Natural killer cell treated with Interleukin-12 subunit alpha and Interleukin-12 subunit beta and Interleukin-15 and Interleukin-18, amount 100 ng/mL, for 72 hours (primary cell): ENCODE measurements at regions not wholly inside any gene's neighbourhood (a gene's known extent, or its start where the extent isn't known, plus 50 kb on each side); places are given as distances from the start of the nearest gene placed in this dataset.
"Not testable (repeated sequence)": the region's sequence is repeated elsewhere in the genome, so short reads cannot be mapped to it uniquely, and the experiment has no call there.

ENCODE experiments used
- ATAC-seq, 2 donors: fragments of 150-1000 bp; cut with Tn5 transposase in 1 of 2; sonication (Bioruptor Pico), chemical (Tn5 transposase) in 1 of 2; 2 replicates each; pipeline ENCODE4 v1.10.0; 2021
- DNase-seq: peaks from one replicate; pipeline ENCODE4 v3.0.0; 2022; ENCODE audit warnings: low spot score
- H3K27ac Mint-ChIP-seq, 2 donors: 1 replicate in 1 of 2; 2 replicates in 1 of 2; pipeline ENCODE4 v1.8.0; 2022; ENCODE audit warnings: mixed read lengths in 2 of 2, mild to moderate bottlenecking in 1 of 2, moderate library complexity in 1 of 2
- H3K27me3 Mint-ChIP-seq, 2 donors: 1 replicate in 1 of 2; 2 replicates in 1 of 2; pipeline ENCODE4 v1.8.0; 2022; ENCODE audit warnings: mixed read lengths in 2 of 2
- H3K36me3 Mint-ChIP-seq: one replicate; pipeline ENCODE4 v1.8.0; 2022; ENCODE audit warnings: mixed read lengths
- H3K4me1 Mint-ChIP-seq, 2 donors: 1 replicate in 1 of 2; 2 replicates in 1 of 2; pipeline ENCODE4 v1.8.0; 2022; ENCODE audit warnings: low read depth in 2 of 2, mixed read lengths in 2 of 2, mild to moderate bottlenecking in 1 of 2
- H3K4me3 Mint-ChIP-seq: one replicate; pipeline ENCODE4 v1.8.0; 2022; ENCODE audit warnings: mixed read lengths
- H3K9me3 Mint-ChIP-seq: 2 replicates; pipeline ENCODE4 v1.8.0; 2022; ENCODE audit warnings: mixed read lengths

DNA sequence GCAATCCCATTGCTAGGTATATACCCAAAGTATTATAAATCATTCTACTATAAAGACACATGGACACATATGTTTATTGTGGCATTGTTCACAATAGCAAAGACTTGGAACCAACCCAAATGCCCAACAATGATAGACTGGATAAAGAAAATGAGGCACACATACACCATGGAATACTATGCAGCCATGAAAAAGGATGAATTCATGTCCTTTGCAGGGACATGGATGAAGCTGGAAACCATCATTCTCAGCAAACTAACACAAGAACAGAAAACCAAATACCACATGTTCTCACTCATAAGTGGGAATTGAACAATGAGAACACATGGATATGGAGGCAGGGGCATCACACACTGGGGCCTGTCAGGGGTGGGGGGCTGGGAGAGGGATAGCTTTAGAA, 249.4 kb downstream of the UBE3D start:
- ATAC-seq, H3K4me1 Mint-ChIP-seq, DNase-seq, H3K27me3 Mint-ChIP-seq, H3K4me3 Mint-ChIP-seq, H3K9me3 Mint-ChIP-seq, H3K27ac Mint-ChIP-seq, H3K36me3 Mint-ChIP-seq: not testable (repeated sequence)

GRCh38 chr6:82818727-82819126, 246.9 kb downstream of the UBE3D start:
- ATAC-seq, result no peak

DNA sequence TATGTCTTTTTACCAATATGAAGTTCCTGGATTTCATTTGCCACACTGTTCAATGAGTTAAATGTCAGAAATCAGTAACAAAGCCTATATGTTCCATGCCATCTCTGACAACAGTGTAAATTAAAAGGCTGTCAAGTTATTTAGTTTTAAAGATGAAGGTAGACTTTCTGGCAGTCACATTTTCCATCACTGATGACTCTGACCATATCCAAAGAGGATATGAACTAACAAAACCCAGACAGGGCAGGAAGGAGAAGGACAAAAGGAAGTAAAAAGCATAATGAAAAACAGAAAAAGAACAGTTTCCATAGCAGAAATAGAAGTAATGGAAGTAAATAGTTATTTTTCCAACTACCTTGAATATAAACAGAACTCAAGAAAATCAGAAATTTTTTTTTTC, 242.3 kb downstream of the UBE3D start:
- H3K27ac Mint-ChIP-seq, result no peak overlapping the region
- DNase-seq, result no peak
- H3K36me3 Mint-ChIP-seq, result no peaks in the 10 kb centered on the region
- H3K4me1 Mint-ChIP-seq, result no peaks in the 10 kb centered on the region
- no peak overlapping the region for H3K4me3 Mint-ChIP-seq
- no peak for ATAC-seq
- H3K27me3 Mint-ChIP-seq, result peaks cover 0 to 2% of the 10 kb centered on the region in 2 donors
- peaks cover 5% of the 10 kb centered on the region for H3K9me3 Mint-ChIP-seq

More at GRCh38 chr6:82818727-82819126, 246.9 kb downstream of the UBE3D start:
- Mint-ChIP-seq H3K4me3 (no peak overlapping the region), H3K36me3 (no peaks in the 10 kb centered on the region), H3K27me3 (no peaks in the 10 kb centered on the region), H3K9me3 (peaks cover 9% of the 10 kb centered on the region), H3K4me1 (no peaks in the 10 kb centered on the region), H3K27ac (no peak overlapping the region)
- no peak for DNase-seq

- no peaks in the 10 kb centered on the region for H3K4me1 Mint-ChIP-seq
- H3K4me3 Mint-ChIP-seq, result no peak overlapping the region
- no peak overlapping the region for H3K27ac Mint-ChIP-seq
- H3K36me3 Mint-ChIP-seq, result peaks cover 5% of the 10 kb centered on the region
- ATAC-seq (no peak), DNase-seq (no peak)
- peaks cover 2 to 9% of the 10 kb centered on the region in 2 donors for H3K27me3 Mint-ChIP-seq
- peaks cover 8% of the 10 kb centered on the region for H3K9me3 Mint-ChIP-seq
Observed at GRCh38 chr6:82832811-82833210, 232.8 kb downstream of the UBE3D start.

GRCh38 chr6:82833481-82833880, 232.2 kb downstream of the UBE3D start:
- ATAC-seq, result no peak

GRCh38 chr6:82836022-82836575, 229.5 kb downstream of the UBE3D start:
- no peak for ATAC-seq
- Mint-ChIP-seq H3K4me1 (no peaks in the 10 kb centered on the region), H3K36me3 (peaks cover 5% of the 10 kb centered on the region), H3K27me3 (peaks cover 0 to 9% of the 10 kb centered on the region in 2 donors), H3K4me3 (no peak overlapping the region), H3K27ac (no peak overlapping the region), H3K9me3 (peaks cover 6% of the 10 kb centered on the region)
- no peak for DNase-seq

More at GRCh38 chr6:82833481-82833880, 232.2 kb downstream of the UBE3D start:
- Mint-ChIP-seq H3K27ac (no peak overlapping the region), H3K4me3 (no peak overlapping the region), H3K27me3 (peaks cover 0 to 9% of the 10 kb centered on the region in 2 donors), H3K4me1 (no peaks in the 10 kb centered on the region), H3K36me3 (peaks cover 5% of the 10 kb centered on the region), H3K9me3 (peaks cover 6% of the 10 kb centered on the region)
- DNase-seq, result no peak

GRCh38 chr6:82840571-82840970, 225.1 kb downstream of the UBE3D start:
- Mint-ChIP-seq H3K4me1 (no peaks in the 10 kb centered on the region), H3K27ac (no peak overlapping the region), H3K4me3 (no peak overlapping the region), H3K27me3 (peaks cover 0 to 9% of the 10 kb centered on the region in 2 donors), H3K9me3 (peaks cover 8% of the 10 kb centered on the region), H3K36me3 (peaks cover 5% of the 10 kb centered on the region)
- no peak for DNase-seq
- no peak for ATAC-seq

- H3K9me3 Mint-ChIP-seq, result peaks cover 8% of the 10 kb centered on the region
Observed at GRCh38 chr6:82841309-82841708, 224.3 kb downstream of the UBE3D start.

More at GRCh38 chr6:82841309-82841708, 224.3 kb downstream of the UBE3D start:
- Mint-ChIP-seq H3K4me1 (no peaks in the 10 kb centered on the region), H3K27ac (no peak overlapping the region), H3K4me3 (no peak overlapping the region), H3K36me3 (peaks cover 5% of the 10 kb centered on the region), H3K27me3 (peaks cover 0 to 9% of the 10 kb centered on the region in 2 donors)
- ATAC-seq (no peak), DNase-seq (no peak)
